ENCODE measurements at regions not wholly inside any gene's neighbourhood (a gene's known extent, or its start where the extent isn't known, plus 50 kb on each side); places are given as distances from the start of the nearest gene placed in this dataset.
"Not testable (repeated sequence)": the region's sequence is repeated elsewhere in the genome, so short reads cannot be mapped to it uniquely, and the experiment has no call there.

- DNase-seq: no peak
Measured at GRCh38 chr18:2146092-2146491, 425.2 kb downstream of the METTL4 start.

GRCh38 chr18:2146754-2147153, 424.6 kb downstream of the METTL4 start:
- DNase-seq: no peak

GRCh38 chr18:2147476-2148230, 423.7 kb downstream of the METTL4 start:
- DNase-seq: no peak

- no peak for DNase-seq
Measured at GRCh38 chr18:2148823-2149222, 422.5 kb downstream of the METTL4 start.

- no peak for DNase-seq
Measured at GRCh38 chr18:2150566-2150965, 420.7 kb downstream of the METTL4 start.

GRCh38 chr18:2154278-2154677, 417.0 kb downstream of the METTL4 start:
- DNase-seq: no peak

GRCh38 chr18:2164644-2165550, 406.4 kb downstream of the METTL4 start:
- no peak for DNase-seq

- DNase-seq: not testable (repeated sequence)
Measured at GRCh38 chr18:2166876-2167275, 404.4 kb downstream of the METTL4 start.

- no peak for DNase-seq
Measured at GRCh38 chr18:2168022-2168421, 403.3 kb downstream of the METTL4 start.

GRCh38 chr18:2169656-2170055, 401.6 kb downstream of the METTL4 start:
- DNase-seq: no peak

- no peak for DNase-seq
Measured at GRCh38 chr18:2171840-2172625, 399.3 kb downstream of the METTL4 start.

- DNase-seq: no peak
Measured at GRCh38 chr18:2172881-2173280, 398.4 kb downstream of the METTL4 start.

- DNase-seq: no peak
Measured at GRCh38 chr18:2173486-2173885, 397.8 kb downstream of the METTL4 start.

- no peak for DNase-seq
Measured at GRCh38 chr18:2178036-2178435, 393.3 kb downstream of the METTL4 start.

GRCh38 chr18:2179498-2180183, 391.7 kb downstream of the METTL4 start:
- no peak for DNase-seq

- DNase-seq: no peak
Measured at GRCh38 chr18:2180586-2180985, 390.7 kb downstream of the METTL4 start.

GRCh38 chr18:2183432-2183831, 387.9 kb downstream of the METTL4 start:
- DNase-seq: no peak

GRCh38 chr18:2186967-2187366, 384.3 kb downstream of the METTL4 start:
- no peak for DNase-seq

GRCh38 chr18:2188258-2188657, 383.0 kb downstream of the METTL4 start:
- no peak for DNase-seq

GRCh38 chr18:2191180-2191790, 380.0 kb downstream of the METTL4 start:
- no peak for DNase-seq

GRCh38 chr18:2192562-2192961, 378.7 kb downstream of the METTL4 start:
- DNase-seq: no peak

- no peak for DNase-seq
Measured at GRCh38 chr18:2197946-2198345, 373.4 kb downstream of the METTL4 start.

All from NCI-H526 (cell line).